ENCODE measurements at regions not wholly inside any gene's neighbourhood (a gene's known extent, or its start where the extent isn't known, plus 50 kb on each side); places are given as distances from the start of the nearest gene placed in this dataset.

GRCh38 chr14:48874711-48875110, 711.5 kb downstream of the RPS29 start:
- Histone ChIP-seq H3F3A (ENCODE audit: insufficient read depth, low read depth) (no peaks in the 10 kb centered on the region), H3K9me3 (ENCODE audit: insufficient read depth, low read depth) (no peaks in the 10 kb centered on the region), H3K27me3 (ENCODE audit: insufficient read depth, low read depth) (no peaks in the 10 kb centered on the region), H3K4me1 (replicated peaks; ENCODE audit: insufficient read depth) (no peaks in the 10 kb centered on the region), H3K36me3 (ENCODE audit: low read depth) (no peaks in the 10 kb centered on the region), H3K27ac (no peak overlapping the region), H4K20me1 (ENCODE audit: insufficient read depth) (no peaks in the 10 kb centered on the region), H3K4me2 (no peak overlapping the region), H2AFZ (no peak overlapping the region), H3K9me2 (ENCODE audit: insufficient read depth) (no peaks in the 10 kb centered on the region), H3K79me2 (ENCODE audit: low read depth) (no peaks in the 10 kb centered on the region), H3K4me3 (no peak overlapping the region)
- BruUV-seq (replicated peaks) = no TSS peak
- intact Hi-C loops (cut with micrococcal nuclease; ENCODE audit: unreplicated experiment) = no loop called here
- DNase-seq = no peak
- TF ChIP-seq CTCF (conservative IDR thresholded peaks at IDR 0.05) (no peak), EZH2 (IDR thresholded peaks at IDR 0.05; ENCODE audit: low read depth) (no peak)
- CTCF ChIA-PET = no interaction called here
- POLR2A ChIA-PET (ENCODE audit: unreplicated experiment) = no interaction called here

DNA sequence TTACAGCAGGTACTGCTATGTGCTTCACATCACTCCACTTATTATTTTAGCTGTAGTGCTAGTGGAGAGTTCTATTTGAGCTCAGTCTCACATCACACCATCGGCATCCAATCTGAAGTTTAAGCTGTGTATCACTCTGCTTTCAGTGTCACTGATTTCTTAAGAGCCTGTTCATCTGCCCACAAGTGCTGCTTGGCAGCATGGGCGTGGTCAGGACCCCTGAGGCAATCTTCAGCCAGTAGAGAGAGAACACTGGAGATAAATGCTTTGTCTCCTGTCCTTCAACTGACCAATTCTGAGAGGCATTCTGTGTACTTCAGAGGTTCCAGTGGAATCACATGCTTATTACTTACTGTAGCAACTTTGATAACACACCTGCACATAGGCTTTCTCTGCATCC, 728.8 kb downstream of the RPS29 start:
- Histone ChIP-seq H3K79me2 (ENCODE audit: low read depth) (no peaks in the 10 kb centered on the region), H3K4me1 (replicated peaks; ENCODE audit: insufficient read depth) (no peaks in the 10 kb centered on the region), H3K9me3 (ENCODE audit: insufficient read depth, low read depth) (no peaks in the 10 kb centered on the region), H2AFZ (no peak overlapping the region), H3K27me3 (ENCODE audit: insufficient read depth, low read depth) (no peaks in the 10 kb centered on the region), H3K4me2 (no peak overlapping the region), H3K4me3 (no peak overlapping the region), H3K9me2 (ENCODE audit: insufficient read depth) (peaks cover 11% of the 10 kb centered on the region), H3K36me3 (ENCODE audit: low read depth) (no peaks in the 10 kb centered on the region), H4K20me1 (ENCODE audit: insufficient read depth) (no peaks in the 10 kb centered on the region), H3K27ac (no peak overlapping the region), H3F3A (ENCODE audit: insufficient read depth, low read depth) (no peaks in the 10 kb centered on the region)
- no TSS peak for BruUV-seq (replicated peaks)
- no peak for DNase-seq
- CTCF ChIA-PET = no interaction called here
- intact Hi-C loops (cut with micrococcal nuclease; ENCODE audit: unreplicated experiment) = no loop called here
- POLR2A ChIA-PET (ENCODE audit: unreplicated experiment) = no interaction called here
- TF ChIP-seq CTCF (conservative IDR thresholded peaks at IDR 0.05) (no peak), EZH2 (IDR thresholded peaks at IDR 0.05; ENCODE audit: low read depth) (no peak)

DNA sequence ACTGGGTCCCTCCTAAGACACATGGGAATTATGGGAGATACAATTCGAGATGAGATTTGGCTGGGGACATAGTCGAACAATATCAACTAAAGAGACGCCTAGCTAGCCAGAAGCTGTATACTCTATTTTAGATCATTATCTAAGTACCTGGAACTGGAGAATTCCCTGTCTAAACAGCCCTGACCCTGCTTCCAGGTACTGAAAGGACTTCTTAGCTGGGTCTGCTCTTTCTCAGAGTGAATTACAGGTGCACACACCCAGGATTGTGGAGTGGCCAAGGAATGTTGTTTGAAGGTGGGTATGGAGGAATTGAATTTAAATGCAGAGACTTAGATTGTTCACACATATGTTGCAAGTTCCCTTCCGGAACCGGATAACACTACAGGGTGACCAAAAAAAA, 733.0 kb downstream of the RPS29 start:
- Histone ChIP-seq H3K4me2 (no peak overlapping the region), H3K9me3 (ENCODE audit: insufficient read depth, low read depth) (no peaks in the 10 kb centered on the region), H3K27me3 (ENCODE audit: insufficient read depth, low read depth) (no peaks in the 10 kb centered on the region), H4K20me1 (ENCODE audit: insufficient read depth) (no peaks in the 10 kb centered on the region), H2AFZ (no peak overlapping the region), H3K36me3 (ENCODE audit: low read depth) (no peaks in the 10 kb centered on the region), H3K4me3 (no peak overlapping the region), H3K27ac (no peak overlapping the region), H3K79me2 (ENCODE audit: low read depth) (no peaks in the 10 kb centered on the region), H3F3A (ENCODE audit: insufficient read depth, low read depth) (no peaks in the 10 kb centered on the region), H3K9me2 (ENCODE audit: insufficient read depth) (no peaks in the 10 kb centered on the region), H3K4me1 (replicated peaks; ENCODE audit: insufficient read depth) (no peaks in the 10 kb centered on the region)
- intact Hi-C loops (cut with micrococcal nuclease; ENCODE audit: unreplicated experiment) = no loop called here
- BruUV-seq (replicated peaks) = no TSS peak
- ChIA-PET POLR2A (ENCODE audit: unreplicated experiment) (no interaction called here), CTCF (no interaction called here)
- TF ChIP-seq CTCF (conservative IDR thresholded peaks at IDR 0.05) (no peak), EZH2 (IDR thresholded peaks at IDR 0.05; ENCODE audit: low read depth) (no peak)
- no peak for DNase-seq

Measured in PC-9 (cell line).